HG02763 (cell line): ENCODE measurements at regions not wholly inside any gene's neighbourhood (a gene's known extent, or its start where the extent isn't known, plus 50 kb on each side); places are given as distances from the start of the nearest gene placed in this dataset.
"Not testable (repeated sequence)": the region's sequence is repeated elsewhere in the genome, so short reads cannot be mapped to it uniquely, and the experiment has no call there.

Source experiments
- ATAC-seq: cut with Tn5 transposase; IDR thresholded peaks from one replicate; pipeline ENCODE4 v1.9.1; 2021; ENCODE audit warnings: mild to moderate bottlenecking, moderate library complexity; ENCODE audit not compliant: unreplicated experiment

DNA sequence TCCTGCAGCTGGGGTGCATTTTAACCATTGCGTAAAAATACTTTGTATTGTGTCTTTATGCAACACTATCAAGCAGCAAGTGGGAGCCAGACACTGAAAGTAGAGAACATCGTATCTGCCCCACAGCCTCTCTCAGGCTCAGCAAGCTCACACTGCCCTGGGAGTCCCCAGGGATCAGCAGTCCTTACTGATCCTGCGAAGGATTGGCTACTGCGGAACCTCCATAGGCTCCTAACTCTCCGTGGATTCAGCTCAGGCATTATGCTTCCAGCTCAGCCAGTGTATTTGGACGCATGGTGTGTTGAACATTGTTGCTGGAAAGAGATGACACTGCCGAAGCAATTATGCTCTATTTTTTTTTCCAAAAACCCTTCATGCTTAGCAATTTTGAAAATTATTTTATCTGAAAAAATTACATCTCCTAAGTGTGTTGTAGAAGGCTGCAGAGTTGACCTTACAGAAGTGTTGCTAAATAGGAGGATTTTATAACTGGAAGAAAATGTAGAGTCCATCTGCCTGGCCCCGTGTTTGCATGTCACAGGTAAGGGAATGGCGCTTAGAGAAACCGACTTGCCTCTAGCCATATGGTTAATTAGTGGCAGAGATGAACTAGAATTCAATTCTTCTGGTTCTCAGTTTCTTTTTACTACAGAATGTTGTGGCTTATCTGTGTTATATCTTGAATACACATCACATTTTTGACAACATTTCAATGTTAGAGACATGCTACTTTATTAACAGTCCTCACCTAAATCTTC lies 276.4 kb upstream of the COBL start:
- no peak for ATAC-seq

DNA sequence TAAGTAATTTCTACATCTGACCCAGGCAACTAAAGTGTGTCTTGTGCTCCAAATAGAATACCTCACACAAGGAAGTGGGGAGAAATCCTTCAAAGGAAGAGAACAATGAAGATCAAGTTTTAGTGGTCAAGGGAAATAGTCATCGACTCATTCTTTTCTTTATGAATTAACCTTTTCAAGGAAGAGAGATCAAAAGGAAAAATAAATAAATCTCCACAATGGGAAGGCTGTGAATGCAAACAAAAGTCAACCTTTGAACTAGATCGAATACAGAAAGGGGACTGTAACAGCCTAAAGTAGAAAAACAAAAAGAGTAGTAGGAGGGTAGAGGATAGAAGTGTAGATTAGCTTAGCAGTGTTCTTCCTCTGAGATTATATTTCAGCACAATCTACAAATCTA lies 274.6 kb upstream of the COBL start:
- ATAC-seq: no peak

- no peak for ATAC-seq
Measured at GRCh38 chr7:51590746-51591145, 274.1 kb upstream of the COBL start.

- ATAC-seq: no peak
Measured at GRCh38 chr7:51589111-51589510, 272.5 kb upstream of the COBL start.

GRCh38 chr7:51587604-51588003 lies 271.0 kb upstream of the COBL start:
- no peak for ATAC-seq

DNA sequence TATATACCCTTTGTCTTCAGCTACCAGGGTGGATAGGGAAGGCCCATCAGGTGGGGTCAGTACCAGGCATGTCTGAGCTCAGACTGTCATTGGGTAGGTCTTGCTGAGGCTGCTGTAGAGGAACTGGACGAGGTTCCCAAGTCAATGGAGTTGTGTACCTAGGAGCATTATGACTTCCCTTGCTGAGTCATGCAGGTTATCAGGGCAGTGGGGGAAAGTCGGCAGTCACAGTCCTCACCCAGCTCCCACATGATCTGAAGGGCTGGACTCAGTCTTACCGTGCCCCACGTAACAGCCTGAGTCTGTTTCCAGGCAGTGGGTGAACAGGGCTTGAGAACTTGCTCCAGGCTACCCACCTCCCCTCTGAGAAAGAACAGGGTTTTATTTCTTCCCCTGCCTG lies 260.8 kb upstream of the COBL start:
- ATAC-seq: no peak

DNA sequence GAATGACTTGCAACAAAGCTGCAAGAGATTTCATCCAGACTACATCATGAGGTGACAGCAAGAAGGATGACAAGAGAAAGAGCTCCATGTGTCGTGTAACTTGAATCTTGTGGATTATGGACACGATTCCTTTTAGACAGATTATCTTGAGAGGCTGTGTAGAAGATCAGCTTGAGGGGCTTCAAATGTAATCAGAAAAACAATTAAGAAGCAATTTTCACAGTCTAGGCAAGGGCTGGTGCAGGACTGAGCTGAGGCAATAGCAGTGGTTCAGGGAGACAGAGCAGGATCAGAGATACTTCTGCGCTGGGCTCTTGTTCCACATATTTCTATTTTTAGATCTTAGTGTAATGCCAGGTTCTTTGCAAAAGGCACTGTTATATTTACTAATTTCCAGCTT lies 253.0 kb upstream of the COBL start:
- no peak for ATAC-seq

DNA sequence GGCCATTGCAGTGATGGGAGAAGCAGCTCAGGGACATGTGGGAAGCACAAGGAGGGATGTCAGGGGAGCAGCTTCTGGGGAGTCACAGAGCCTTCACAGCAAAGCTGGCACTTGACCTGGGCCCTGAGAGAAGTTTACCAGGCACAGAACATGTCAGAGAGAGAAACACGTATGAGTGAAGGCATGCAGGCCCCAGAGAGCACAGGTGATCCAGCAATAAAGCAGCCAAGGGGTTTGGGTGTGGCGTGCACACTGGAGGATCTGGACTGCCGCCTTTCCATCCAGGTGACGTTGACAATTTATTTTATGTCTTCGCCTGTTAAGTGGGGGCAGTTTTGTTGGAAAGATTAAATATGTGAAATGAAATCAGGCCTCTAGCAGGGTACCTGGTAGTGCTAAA lies 252.6 kb upstream of the COBL start:
- no peak for ATAC-seq

- no peak for ATAC-seq
Measured at GRCh38 chr7:51551070-51551469, 234.5 kb upstream of the COBL start.

DNA sequence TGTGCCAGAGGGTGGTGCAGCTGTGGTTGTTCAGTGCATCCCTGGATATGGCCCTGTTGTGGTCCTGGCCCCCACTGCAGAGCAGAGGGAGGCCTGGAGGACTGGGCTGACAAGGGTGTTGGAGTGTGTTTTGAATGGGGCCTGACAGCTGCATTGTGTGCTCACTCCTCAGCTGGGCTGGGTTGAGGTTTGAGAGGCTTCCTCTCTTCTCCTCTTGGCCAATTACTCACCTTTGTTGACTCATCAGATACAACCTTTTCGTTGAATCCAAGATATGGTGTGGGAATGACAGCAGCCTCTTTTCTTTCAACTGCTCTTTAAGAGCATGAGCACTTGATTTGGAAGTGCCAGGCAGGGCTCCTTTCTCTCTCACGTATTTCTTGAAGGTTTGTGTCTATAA lies 228.5 kb upstream of the COBL start:
- ATAC-seq: no peak

- ATAC-seq: no peak
Measured at GRCh38 chr7:51543801-51544553, 227.4 kb upstream of the COBL start.

DNA sequence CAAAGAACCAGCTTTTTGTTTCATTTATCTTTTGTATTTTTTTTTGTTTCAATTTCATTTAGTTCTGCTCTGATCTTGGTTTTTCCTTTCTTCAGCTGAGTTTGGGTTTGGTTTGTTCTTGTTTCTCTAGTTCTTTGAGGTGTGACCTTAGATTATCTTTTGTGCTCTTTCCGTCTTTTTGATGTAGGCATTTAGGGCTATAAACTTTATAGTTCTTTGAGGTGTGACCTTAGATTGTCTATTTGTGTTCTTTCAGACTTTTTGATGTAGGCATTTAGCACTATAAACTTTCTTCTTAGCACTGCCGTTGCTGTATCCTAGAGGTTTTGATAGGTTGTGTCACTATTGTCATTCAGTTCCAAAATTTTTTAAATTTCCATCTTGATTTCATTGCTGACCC lies 224.3 kb upstream of the COBL start:
- ATAC-seq: not testable (repeated sequence)

DNA sequence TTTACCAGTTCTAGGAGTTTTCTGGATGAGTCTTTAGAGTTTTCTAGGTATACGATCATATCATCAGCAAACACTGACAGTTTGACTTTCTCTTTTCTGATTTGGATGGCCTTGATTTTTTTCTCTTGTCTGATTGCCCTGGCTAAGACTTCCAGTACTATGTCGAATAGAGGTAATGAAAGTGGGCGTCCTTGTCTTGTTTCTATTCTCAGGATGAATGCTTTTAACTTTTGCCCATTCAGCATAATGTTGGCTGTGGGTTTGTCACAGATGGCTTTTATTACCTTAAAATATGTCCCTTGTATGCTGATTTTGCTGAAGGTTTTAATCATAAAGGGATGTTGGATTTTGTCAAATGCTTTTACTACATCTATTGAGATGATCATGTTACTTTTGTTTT lies 223.2 kb upstream of the COBL start:
- no peak for ATAC-seq

- ATAC-seq: no peak
Measured at GRCh38 chr7:51528172-51528571, 211.6 kb upstream of the COBL start.

GRCh38 chr7:51521694-51522312 lies 205.2 kb upstream of the COBL start:
- ATAC-seq: no peak

DNA sequence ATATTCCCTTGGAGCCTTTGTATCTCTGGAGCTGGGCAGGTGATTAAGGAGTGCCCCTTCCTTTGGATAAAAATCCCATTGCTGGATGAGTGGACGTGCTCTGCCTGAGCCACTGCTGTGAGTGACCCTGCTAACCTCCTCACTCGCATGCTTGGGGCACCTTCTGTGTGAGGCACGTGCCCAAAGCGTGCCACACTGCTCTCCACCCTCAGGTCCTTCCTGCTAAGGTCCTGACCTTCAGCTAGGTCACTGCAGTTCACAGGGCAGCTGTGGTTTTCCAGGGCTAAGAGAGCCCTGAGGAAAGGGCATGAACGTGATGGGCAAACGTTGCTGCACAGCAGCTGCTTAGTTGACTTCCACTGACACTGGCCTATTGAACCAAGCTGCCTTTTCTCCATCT lies 204.4 kb upstream of the COBL start:
- no peak for ATAC-seq

DNA sequence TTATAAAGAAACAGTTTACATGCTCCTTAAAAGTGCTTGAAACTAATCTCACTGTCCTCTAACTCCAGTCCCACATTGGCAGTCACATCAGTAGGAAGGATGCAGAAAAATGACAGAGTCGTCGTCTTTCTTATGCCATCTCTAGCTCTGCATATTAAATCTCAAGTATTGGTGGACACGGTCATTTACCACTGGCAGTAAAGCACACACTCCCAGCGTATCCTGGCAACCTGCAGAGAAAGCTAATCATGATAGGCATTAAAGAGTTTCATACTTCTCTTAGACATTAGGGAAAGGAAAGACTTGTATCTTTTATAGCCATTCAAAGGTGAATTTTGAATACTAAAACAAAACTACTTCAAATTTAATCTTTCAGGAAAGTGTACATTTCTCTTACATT lies 202.0 kb upstream of the COBL start:
- ATAC-seq: no peak

DNA sequence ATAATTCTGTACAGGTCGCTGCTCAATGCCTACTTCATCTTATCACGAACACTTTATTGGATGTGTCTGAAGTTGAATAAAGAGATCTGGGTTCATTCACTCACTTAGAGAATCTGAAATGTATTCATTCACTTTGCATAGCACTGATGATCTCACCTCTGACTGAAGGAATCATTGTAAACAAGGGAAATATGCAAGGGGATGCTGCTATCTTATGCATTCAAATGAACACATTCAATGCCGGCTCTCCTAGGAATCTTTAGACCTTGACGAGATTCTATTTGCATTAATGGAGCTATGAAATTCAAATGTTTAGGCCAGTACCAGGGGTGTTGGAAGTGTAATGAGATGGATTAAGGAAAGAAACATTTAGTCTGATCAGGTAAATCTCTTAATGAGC lies 200.6 kb upstream of the COBL start:
- ATAC-seq: no peak

- no peak for ATAC-seq
Measured at GRCh38 chr7:51501620-51502019, 185.0 kb upstream of the COBL start.

- no peak for ATAC-seq
Measured at GRCh38 chr7:51482976-51483375, 166.4 kb upstream of the COBL start.

GRCh38 chr7:51481421-51481820 lies 164.8 kb upstream of the COBL start:
- ATAC-seq: no peak

DNA sequence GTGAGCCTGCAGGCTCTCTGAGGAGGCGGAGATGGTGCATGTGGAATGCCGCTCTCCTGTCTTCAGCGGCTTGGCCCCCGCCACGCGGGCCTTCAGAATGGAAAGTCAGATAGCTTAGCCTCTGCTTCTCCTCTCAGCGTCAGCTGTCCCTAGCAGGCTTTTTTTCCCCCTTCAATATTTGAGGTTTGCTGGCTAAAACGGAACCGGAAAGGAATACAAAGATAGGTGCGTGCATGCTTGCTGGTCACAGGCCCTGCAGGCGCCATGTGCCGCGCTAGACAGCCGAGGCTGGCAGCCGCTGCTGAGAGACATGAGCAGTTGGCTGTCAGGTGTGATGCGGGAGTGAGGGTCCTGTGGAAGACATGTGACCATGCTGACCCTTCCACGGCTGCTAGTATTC lies 161.2 kb upstream of the COBL start:
- ATAC-seq: no peak
